ENCODE measurements at regions not wholly inside any gene's neighbourhood (a gene's known extent, or its start where the extent isn't known, plus 50 kb on each side); places are given as distances from the start of the nearest gene placed in this dataset.

DNA sequence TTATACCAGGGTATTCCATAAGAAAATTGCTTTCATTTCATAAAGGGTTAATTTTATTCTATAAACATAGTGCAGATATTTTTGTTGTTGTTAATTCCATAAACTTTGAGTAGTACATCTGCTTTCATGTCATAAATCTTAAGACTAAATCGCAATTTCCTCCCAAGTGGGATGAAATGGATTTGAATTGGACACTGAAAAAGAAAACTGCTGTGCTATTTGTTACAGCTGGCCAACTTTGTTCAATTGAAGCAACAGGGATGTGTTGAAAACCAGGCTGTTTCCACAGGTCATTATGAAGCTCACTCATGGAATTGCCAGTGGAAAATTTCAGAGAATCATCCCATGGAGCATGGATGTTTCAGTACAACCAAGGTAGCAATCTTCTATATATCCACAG, 252.5 kb upstream of the RGS18 start:
- DNase-seq (ENCODE audit: low spot score in 2 of 2) = no peak
- no peak for TF ChIP-seq EP300 (IDR thresholded peaks at IDR 0.05)
- Histone ChIP-seq H3K9me3 (no peaks in the 10 kb centered on the region), H3K27me3 (no peaks in the 10 kb centered on the region), H3K36me3 (no peaks in the 10 kb centered on the region), H3K4me3 (no peak overlapping the region), H3K27ac (no peak overlapping the region), H3K4me1 (no peaks in the 10 kb centered on the region)
- WGBS = 33% methylated on average over 1 of the region's 1 CpG

- Histone ChIP-seq H3K27me3 (no peaks in the 10 kb centered on the region), H3K4me1 (no peaks in the 10 kb centered on the region), H3K36me3 (no peaks in the 10 kb centered on the region), H3K27ac (no peak overlapping the region), H3K4me3 (no peak overlapping the region), H3K9me3 (no peaks in the 10 kb centered on the region)
- TF ChIP-seq POLR2A (IDR thresholded peaks at IDR 0.05) (no peak), EP300 (IDR thresholded peaks at IDR 0.05) (no peak), POLR2AphosphoS5 (IDR thresholded peaks at IDR 0.05) (no peak), CTCF (IDR thresholded peaks at IDR 0.05) (no peak)
- 94% methylated on average over 2 of the region's 2 CpGs for WGBS
- no peak for DNase-seq (ENCODE audit: low spot score in 2 of 2)
These were observed 251.1 kb upstream of the RGS18 start for GRCh38 chr1:191907121-191907520.

DNA sequence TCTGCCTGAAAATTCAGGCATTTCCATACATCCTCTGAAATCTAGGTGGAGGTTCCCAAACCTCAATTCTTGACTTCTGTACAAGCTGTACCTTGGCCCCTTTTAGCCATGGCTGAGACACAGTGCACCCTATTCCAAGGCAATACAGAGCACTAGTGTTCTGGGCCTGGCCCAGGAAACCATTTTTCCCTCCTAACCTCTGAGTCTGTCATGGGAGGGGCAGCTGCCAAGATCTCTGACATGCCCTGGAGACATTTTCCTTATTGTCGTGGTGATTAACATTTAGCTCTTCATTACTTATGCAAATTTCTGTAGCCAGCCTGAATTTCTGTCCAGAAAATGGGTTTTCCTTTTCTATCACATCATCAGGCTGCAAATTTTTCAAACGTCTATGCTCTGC, 248.0 kb upstream of the RGS18 start:
- no peak overlapping the region for H3K4me3 ChIP-seq
- no peak for DNase-seq (ENCODE audit: low spot score in 2 of 2)
- H3K27ac ChIP-seq = no peak overlapping the region
- 40% methylated on average over 2 of the region's 2 CpGs for WGBS
- no peaks in the 10 kb centered on the region for H3K36me3 ChIP-seq
- H3K4me1 ChIP-seq = no peaks in the 10 kb centered on the region
- H3K9me3 ChIP-seq = no peaks in the 10 kb centered on the region
- TF ChIP-seq POLR2A (IDR thresholded peaks at IDR 0.05) = no peak
- TF ChIP-seq POLR2AphosphoS5 (IDR thresholded peaks at IDR 0.05) = no peak
- no peak for TF ChIP-seq CTCF (IDR thresholded peaks at IDR 0.05)
- no peak for TF ChIP-seq EP300 (IDR thresholded peaks at IDR 0.05)
- H3K27me3 ChIP-seq = no peaks in the 10 kb centered on the region

DNA sequence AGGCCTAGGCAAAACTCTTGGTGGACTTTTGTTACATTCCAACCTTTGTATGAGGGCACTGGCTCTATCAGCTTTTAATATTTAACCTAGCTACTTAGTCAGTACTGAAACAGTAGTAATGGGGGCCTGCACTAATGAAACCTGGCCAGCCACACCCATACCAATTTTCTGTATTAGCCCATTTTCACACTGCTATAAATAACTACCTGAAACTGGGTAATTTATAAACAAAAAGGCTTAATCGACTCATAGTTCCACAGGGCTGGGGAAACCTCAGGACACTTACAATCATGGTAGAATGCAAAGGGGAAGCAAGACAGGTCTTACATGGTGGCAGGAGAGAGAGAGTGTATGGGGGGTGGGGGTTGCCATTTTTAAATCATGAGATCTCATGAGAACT, 245.7 kb upstream of the RGS18 start:
- no peak for DNase-seq (ENCODE audit: low spot score in 2 of 2)
- H3K27ac ChIP-seq = no peak overlapping the region
- TF ChIP-seq CTCF (IDR thresholded peaks at IDR 0.05) = no peak
- TF ChIP-seq EP300 (IDR thresholded peaks at IDR 0.05) = no peak
- TF ChIP-seq POLR2AphosphoS5 (IDR thresholded peaks at IDR 0.05) = no peak
- TF ChIP-seq POLR2A (IDR thresholded peaks at IDR 0.05) = no peak
- 85% methylated on average over 1 of the region's 1 CpG for WGBS
- H3K9me3 ChIP-seq = no peaks in the 10 kb centered on the region
- H3K27me3 ChIP-seq = no peaks in the 10 kb centered on the region
- H3K4me3 ChIP-seq = no peak overlapping the region
- H3K36me3 ChIP-seq = no peaks in the 10 kb centered on the region
- no peaks in the 10 kb centered on the region for H3K4me1 ChIP-seq

GRCh38 chr1:191913260-191913977, 244.8 kb upstream of the RGS18 start:
- no peak overlapping the region for H3K4me3 ChIP-seq
- no peak for DNase-seq (ENCODE audit: low spot score in 2 of 2)
- H3K4me1 ChIP-seq = no peaks in the 10 kb centered on the region
- H3K9me3 ChIP-seq = no peaks in the 10 kb centered on the region
- TF ChIP-seq POLR2A (IDR thresholded peaks at IDR 0.05) (no peak), CTCF (IDR thresholded peaks at IDR 0.05) (no peak), POLR2AphosphoS5 (IDR thresholded peaks at IDR 0.05) (no peak), EP300 (IDR thresholded peaks at IDR 0.05) (no peak)
- H3K27me3 ChIP-seq = no peaks in the 10 kb centered on the region
- no peak overlapping the region for H3K27ac ChIP-seq
- H3K36me3 ChIP-seq = no peaks in the 10 kb centered on the region

DNA sequence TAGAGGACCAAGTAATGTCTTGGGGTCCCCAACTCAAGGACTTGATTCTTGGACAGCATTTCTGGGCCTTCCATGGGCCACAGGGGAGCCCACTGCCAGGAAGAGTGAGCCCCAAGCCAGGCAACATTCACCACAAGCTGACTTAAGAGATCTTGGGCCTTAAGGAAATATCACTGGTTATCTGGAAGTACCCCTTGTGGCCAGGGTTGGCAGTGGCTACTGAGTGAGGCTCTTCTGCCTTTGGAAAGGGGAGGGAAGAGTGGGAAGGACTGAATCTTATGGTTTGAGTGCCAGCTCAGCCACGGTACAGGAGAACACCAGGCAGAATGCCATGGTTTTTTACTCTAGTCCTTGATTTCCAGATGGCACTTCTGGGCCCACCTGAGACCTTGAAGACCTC, 228.9 kb upstream of the RGS18 start:
- WGBS = 83% methylated on average over 1 of the region's 1 CpG
- H3K36me3 ChIP-seq = no peaks in the 10 kb centered on the region
- H3K4me1 ChIP-seq = no peaks in the 10 kb centered on the region
- no peak overlapping the region for H3K4me3 ChIP-seq
- H3K27me3 ChIP-seq = no peaks in the 10 kb centered on the region
- no peak overlapping the region for H3K27ac ChIP-seq
- no peak for DNase-seq (ENCODE audit: low spot score in 2 of 2)
- TF ChIP-seq EP300 (IDR thresholded peaks at IDR 0.05) (no peak), POLR2A (IDR thresholded peaks at IDR 0.05) (no peak), POLR2AphosphoS5 (IDR thresholded peaks at IDR 0.05) (no peak), CTCF (IDR thresholded peaks at IDR 0.05) (no peak)
- H3K9me3 ChIP-seq = peaks cover 4% of the 10 kb centered on the region

Data from suprapubic skin (tissue), 4 donors.